HG02763 (cell line): ENCODE measurements at regions not wholly inside any gene's neighbourhood (a gene's known extent, or its start where the extent isn't known, plus 50 kb on each side); places are given as distances from the start of the nearest gene placed in this dataset.
"Not testable (repeated sequence)": the region's sequence is repeated elsewhere in the genome, so short reads cannot be mapped to it uniquely, and the experiment has no call there.

Experiments used
- ATAC-seq: cut with Tn5 transposase; IDR thresholded peaks from one replicate; pipeline ENCODE4 v1.9.1; 2021; ENCODE audit warnings: mild to moderate bottlenecking, moderate library complexity; ENCODE audit not compliant: unreplicated experiment

- no peak for ATAC-seq
Observed at GRCh38 chr14:57061009-57061711, 207.5 kb downstream of the EXOC5 start.

- peak; percentile 89 for ATAC-seq
Observed at GRCh38 chr14:57060276-57060955, 208.3 kb downstream of the EXOC5 start.

GRCh38 chr14:57058319-57058718 is 210.4 kb downstream of the EXOC5 start:
- no peak for ATAC-seq

GRCh38 chr14:57057803-57058202 is 210.9 kb downstream of the EXOC5 start:
- ATAC-seq = no peak

- not testable (repeated sequence) for ATAC-seq
Observed at GRCh38 chr14:57056522-57056921, 212.2 kb downstream of the EXOC5 start.

GRCh38 chr14:57052705-57053302 is 215.9 kb downstream of the EXOC5 start:
- ATAC-seq = no peak

GRCh38 chr14:57051633-57052032 is 217.1 kb downstream of the EXOC5 start:
- no peak for ATAC-seq

GRCh38 chr14:57049848-57050247 is 218.9 kb downstream of the EXOC5 start:
- no peak for ATAC-seq

GRCh38 chr14:57046175-57046574 is 222.5 kb downstream of the EXOC5 start:
- no peak for ATAC-seq

GRCh38 chr14:57044101-57044973 is 224.4 kb downstream of the EXOC5 start:
- not testable (repeated sequence) for ATAC-seq

GRCh38 chr14:57038689-57039088 is 228.4 kb upstream of the OTX2 start:
- no peak for ATAC-seq

GRCh38 chr14:57031474-57031873 is 221.2 kb upstream of the OTX2 start:
- no peak for ATAC-seq

- no peak for ATAC-seq
Observed at GRCh38 chr14:57029620-57030253, 219.5 kb upstream of the OTX2 start.

- no peak for ATAC-seq
Observed at GRCh38 chr14:57025456-57025855, 215.2 kb upstream of the OTX2 start.

GRCh38 chr14:57022608-57023007 is 212.3 kb upstream of the OTX2 start:
- ATAC-seq = no peak

GRCh38 chr14:57018065-57018464 is 207.8 kb upstream of the OTX2 start:
- no peak for ATAC-seq

GRCh38 chr14:57013987-57014386 is 203.7 kb upstream of the OTX2 start:
- no peak for ATAC-seq

- no peak for ATAC-seq
Observed at GRCh38 chr14:57009585-57010515, 199.6 kb upstream of the OTX2 start.

- no peak for ATAC-seq
Observed at GRCh38 chr14:57008534-57008933, 198.3 kb upstream of the OTX2 start.

- no peak for ATAC-seq
Observed at GRCh38 chr14:56998728-56999127, 188.4 kb upstream of the OTX2 start.
